ENCODE measurements at regions not wholly inside any gene's neighbourhood (a gene's known extent, or its start where the extent isn't known, plus 50 kb on each side); places are given as distances from the start of the nearest gene placed in this dataset.

DNA sequence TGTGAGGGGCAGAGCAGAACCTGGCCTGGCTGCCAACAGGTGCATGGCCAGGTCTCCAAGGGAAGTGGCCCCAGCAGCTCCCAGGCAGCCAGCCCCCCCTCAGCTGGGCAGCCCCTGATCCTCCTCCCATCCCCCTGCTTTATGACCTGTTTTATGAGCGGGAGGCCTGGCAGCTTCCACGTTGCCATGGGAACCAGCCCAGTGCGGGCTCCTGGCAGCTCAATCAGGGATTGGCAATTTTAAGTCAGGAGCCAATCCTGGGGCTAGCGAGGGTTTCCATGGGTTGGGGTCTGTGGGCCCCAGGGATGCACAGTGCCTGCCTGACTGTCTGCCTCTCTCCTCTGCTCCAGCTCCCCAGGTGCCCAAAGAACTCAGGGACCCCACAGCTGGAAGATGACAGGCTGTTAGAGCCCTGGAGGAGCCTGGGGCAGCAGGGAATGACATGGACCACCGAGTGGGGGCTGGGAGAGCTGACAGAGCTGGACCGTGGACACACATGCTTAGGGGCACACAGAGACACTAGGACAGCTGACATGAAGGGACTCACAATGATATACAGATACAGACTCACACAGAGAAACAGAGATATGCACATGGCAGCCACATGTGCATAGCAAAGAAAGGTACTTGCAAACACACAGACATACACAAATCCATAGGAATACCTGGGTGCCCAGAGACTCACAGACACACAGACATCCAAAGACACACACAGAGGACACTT lies 56.5 kb upstream of the SIRPA start:
- H3K4me3 ChIP-seq (ENCODE audit: low read depth, low read length): no peak overlapping the region
- DNase-seq (ENCODE audit: low read depth): no peak
- TF ChIP-seq, protein P1, sequence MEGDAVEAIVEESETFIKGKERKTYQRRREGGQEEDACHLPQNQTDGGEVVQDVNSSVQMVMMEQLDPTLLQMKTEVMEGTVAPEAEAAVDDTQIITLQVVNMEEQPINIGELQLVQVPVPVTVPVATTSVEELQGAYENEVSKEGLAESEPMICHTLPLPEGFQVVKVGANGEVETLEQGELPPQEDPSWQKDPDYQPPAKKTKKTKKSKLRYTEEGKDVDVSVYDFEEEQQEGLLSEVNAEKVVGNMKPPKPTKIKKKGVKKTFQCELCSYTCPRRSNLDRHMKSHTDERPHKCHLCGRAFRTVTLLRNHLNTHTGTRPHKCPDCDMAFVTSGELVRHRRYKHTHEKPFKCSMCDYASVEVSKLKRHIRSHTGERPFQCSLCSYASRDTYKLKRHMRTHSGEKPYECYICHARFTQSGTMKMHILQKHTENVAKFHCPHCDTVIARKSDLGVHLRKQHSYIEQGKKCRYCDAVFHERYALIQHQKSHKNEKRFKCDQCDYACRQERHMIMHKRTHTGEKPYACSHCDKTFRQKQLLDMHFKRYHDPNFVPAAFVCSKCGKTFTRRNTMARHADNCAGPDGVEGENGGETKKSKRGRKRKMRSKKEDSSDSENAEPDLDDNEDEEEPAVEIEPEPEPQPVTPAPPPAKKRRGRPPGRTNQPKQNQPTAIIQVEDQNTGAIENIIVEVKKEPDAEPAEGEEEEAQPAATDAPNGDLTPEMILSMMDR (IDR thresholded peaks at IDR 0.05; ENCODE audit: insufficient read depth, low read depth, low read length, missing control alignments): no peak

DNA sequence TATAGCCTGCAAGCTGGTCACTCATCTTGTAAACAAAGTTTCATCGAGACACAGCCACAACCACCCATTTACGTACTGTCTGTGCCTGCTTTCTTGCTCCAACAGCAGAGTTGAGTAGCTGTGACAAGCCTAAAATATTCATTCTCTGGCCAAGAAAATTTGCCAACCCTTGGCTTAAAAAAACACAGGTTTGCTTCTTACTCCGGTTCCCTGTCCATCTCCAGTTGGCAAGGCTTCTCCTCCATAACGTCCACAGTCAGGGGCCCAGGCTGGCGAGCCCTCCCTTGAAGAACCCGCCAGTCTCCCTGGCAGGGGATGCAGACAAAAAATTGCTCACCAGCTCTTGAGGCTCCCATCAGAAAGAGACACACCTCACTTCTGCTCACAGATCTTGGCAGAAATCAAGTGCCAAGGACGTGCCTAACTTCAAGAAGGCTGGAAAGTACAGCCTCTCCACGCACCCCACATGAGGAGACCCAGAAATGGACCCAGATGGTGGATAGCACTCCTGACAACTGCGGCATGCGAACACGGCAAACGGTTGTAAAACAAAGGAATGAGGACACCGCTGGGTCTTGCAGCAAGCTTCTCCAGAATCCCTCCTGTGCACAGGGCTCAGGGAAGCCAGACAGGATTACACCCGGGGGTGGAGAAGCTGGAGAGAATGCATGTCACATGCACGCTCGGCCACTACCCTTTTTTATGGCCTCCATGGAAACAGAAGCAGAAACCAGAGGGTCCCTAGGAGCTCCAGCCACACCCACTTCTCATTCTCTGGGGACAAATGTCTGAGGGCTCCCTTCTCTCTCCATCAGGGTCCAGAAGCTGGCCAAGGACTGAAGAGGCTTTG lies 59.8 kb upstream of the SIRPA start:
- H3K4me3 ChIP-seq (ENCODE audit: low read depth, low read length): no peak overlapping the region
- no peak for DNase-seq (ENCODE audit: low read depth)
- TF ChIP-seq, protein P1 (IDR thresholded peaks at IDR 0.05; ENCODE audit: insufficient read depth, low read depth, low read length, missing control alignments): no peak

DNA sequence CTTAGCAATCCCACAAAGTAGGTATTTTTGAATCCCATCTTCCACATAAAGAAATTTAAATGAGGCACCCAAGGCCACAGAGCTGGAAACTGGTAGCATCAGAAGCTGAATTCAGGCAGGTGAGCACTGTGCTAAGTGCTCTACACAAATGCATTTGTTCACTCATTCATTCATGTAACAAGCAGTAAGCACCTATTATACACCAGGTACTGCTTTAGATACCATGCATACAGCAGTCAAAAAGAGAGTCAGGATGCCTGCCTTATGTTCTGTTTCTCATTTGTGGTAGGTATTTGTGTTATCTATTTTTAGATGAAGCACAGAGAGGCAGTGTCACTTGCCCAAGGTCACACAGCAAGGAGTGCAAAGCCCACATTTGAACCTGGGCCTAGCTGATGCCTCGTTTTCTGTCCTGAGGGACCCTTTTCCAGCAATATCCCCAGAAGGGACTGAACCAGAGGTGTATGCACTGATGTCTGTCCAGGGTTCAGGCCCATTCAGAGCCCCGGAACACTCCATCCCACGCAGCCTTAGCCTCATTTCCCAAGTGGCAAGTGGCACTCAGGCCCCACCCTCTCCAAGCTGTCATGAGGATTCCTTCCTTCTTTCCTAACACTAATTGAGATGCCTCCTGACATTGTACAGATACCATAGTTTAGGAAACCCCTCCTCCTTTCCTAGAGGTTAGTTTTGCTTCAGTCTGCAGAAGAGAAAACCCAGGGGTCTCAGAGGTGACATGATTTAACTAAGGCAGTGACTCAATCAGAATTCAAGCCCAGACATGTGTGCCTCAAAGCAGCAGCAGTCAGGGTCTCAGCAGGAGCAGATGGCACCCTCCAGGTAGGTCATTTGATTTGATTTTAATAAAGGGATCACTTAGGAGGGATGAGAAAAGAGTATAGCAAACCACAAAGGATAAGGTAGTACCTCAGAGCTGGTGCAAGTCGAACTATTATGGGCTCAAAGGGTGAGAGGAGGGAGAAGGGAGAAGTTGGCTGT lies 61.2 kb upstream of the SIRPA start:
- TF ChIP-seq, protein P1 (IDR thresholded peaks at IDR 0.05; ENCODE audit: insufficient read depth, low read depth, low read length, missing control alignments): no peak

DNA sequence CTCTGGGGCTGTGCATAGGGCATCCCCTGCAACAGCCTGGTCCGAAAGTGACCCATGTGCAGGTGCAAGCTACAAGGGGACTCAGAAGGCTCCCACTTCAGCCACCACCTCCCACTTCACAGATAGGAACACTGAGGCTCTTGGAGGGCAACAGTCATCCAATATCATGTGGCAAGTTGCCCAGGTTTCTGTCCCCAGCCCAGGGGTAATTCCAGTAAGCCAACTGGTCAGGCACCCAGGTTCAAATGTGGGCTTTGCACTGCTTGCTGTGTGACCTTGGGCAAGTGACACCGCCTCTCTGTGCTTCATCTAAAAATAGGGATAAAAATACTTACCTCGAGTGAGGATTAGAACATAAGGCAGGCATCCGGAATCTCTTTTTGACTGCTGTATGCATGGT lies 62.0 kb upstream of the SIRPA start:
- TF ChIP-seq, protein P1 (IDR thresholded peaks at IDR 0.05; ENCODE audit: insufficient read depth, low read depth, low read length, missing control alignments): no peak
- H3K4me3 ChIP-seq (ENCODE audit: low read depth, low read length): no peak overlapping the region
- no peak for DNase-seq (ENCODE audit: low read depth)

More for the DNA sequence above, 61.2 kb upstream of the SIRPA start:
- H3K4me3 ChIP-seq (ENCODE audit: low read depth, low read length): no peak overlapping the region
- no peak for DNase-seq (ENCODE audit: low read depth)

DNA sequence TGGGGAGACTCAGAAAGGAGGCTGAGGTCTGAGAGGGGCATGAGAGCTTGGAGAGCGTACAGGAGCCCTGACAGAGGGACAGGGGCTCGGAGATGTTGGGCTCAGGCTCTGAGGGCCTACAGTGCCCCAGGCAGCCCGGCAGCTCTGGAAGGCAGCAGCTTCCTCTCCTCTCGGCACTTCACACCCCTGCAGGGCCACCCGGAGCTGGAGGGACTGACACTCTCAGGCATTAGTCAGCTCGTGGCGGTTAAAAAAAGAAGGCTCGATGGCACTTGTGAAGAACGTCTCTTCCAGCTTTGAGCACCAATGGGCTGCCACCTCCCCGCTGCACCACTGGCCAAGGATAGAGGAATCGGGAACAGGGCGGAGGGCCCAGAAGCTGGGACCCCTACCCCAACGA lies 62.6 kb upstream of the SIRPA start:
- no peak for DNase-seq (ENCODE audit: low read depth)
- TF ChIP-seq, protein P1 (IDR thresholded peaks at IDR 0.05; ENCODE audit: insufficient read depth, low read depth, low read length, missing control alignments): no peak
- no peak overlapping the region for H3K4me3 ChIP-seq (ENCODE audit: low read depth, low read length)

DNA sequence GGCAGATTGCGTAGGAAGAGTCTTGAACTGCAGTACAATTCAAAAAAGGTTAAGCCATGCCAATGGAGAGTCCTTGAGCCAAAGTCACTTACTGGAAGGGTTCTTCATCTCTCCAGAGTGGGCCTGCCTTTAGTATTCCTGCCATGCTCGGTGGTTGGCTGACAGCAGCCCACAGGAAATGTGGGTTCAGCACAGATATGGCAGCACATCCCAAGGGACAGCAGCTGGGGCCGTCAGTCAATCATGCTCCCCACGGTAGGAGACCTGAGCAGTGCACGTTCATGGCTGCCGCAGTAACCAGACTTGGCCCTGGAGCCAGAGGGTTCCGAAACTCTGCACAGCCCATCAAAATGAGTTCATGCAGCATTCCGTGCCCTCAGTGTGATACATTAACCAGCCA lies 63.6 kb upstream of the SIRPA start:
- TF ChIP-seq, protein P1 (IDR thresholded peaks at IDR 0.05; ENCODE audit: insufficient read depth, low read depth, low read length, missing control alignments): no peak
- no peak for DNase-seq (ENCODE audit: low read depth)
- H3K4me3 ChIP-seq (ENCODE audit: low read depth, low read length): no peak overlapping the region
